ENCODE measurements at regions not wholly inside any gene's neighbourhood (a gene's known extent, or its start where the extent isn't known, plus 50 kb on each side); places are given as distances from the start of the nearest gene placed in this dataset.
A peak's percentile ranks its signal among the peaks of the same experiment; 100 is the strongest.

- no peak for DNase-seq (ENCODE audit: low spot score)
- in situ Hi-C loops (cut with HindIII; ENCODE audit: low sequenced_read_pairs): no loop called here
These were observed 1405.3 kb downstream of the SI start for GRCh38 chr3:163672954-163673353.

DNA sequence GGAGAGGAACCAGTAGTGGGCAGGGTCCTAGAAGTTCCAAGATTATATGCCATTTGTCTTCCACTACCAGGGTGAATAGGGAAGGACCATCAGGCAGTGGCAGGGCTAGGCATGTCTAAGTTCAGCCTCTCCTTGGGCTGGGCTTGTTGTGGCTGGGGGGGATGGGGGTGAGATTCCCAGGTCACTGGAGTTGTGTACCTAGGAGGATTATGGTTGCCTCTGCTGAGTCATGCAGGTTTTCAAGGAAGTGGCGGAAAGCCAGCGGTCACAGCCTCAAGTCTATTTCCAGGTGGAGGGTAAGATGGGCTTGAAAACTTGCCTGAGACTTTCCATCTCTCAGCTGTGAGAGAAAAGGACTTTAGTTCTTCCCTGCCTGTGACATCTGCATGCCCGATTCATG is 1407.1 kb downstream of the SI start:
- in situ Hi-C loops (cut with HindIII; ENCODE audit: low sequenced_read_pairs): no loop called here
- DNase-seq (ENCODE audit: low spot score): no peak

DNA sequence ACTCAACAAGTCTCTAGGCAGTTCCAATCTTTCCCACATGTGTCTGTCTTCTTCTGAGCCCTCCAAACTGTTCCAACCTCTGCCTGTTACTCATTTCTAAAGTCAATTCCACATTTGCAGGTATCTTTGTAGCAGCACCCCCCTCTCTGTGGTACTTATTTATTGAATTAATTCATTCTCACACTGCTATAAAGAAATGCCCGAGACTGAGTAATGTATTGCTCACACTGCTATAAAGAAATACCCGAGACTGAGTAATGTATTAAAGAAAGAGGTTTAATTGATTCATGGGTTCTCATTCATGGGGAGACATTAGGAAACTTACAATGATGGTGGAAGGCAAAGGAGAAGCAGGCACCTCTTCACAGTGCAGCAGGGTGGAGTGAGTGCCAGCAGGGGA is 1413.8 kb downstream of the SI start:
- in situ Hi-C loops (cut with HindIII; ENCODE audit: low sequenced_read_pairs): no loop called here
- no peak for DNase-seq (ENCODE audit: low spot score)

GRCh38 chr3:163657088-163657487 is 1421.2 kb downstream of the SI start:
- in situ Hi-C loops (cut with HindIII; ENCODE audit: low sequenced_read_pairs): no loop called here
- no peak for DNase-seq (ENCODE audit: low spot score)

DNA sequence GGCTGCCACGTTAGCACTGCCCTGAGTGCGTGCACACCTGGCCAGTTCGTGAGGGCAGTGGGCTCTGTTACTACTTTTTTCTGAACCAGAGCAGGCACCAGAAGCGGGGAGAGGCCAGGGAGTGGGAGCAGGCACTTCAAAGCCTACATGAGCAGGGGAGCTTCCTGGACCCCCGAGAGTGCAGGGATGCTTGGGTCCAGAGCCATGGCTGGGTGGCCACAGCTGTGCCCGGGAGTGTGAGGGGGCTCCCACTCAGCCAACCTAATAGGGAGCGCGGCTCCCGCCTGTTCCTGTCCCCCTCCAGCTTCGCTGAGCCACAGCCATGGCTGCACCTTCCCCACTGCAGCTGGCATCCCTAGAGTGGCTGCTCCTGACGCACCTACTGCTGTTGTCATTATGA is 1423.3 kb downstream of the SI start:
- no peak for DNase-seq (ENCODE audit: low spot score)
- in situ Hi-C loops (cut with HindIII; ENCODE audit: low sequenced_read_pairs): no loop called here

DNA sequence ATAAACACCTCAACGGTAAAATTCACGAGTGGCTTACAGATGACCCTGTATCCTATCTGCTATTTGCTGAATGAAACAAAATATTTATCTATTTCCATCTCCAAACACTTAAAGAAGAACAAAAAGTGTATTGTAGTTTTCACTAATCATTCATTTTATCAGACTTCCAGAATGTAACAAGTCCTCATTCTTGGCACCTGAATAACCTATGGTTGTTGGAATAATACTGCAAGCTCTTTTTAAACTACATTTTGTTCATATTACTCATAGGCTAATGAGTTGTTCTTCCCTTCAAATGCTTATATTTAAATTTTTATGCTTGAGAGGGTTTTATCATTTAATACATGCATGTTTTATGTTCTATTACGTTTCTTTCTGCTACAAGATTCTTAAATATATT is 1434.1 kb downstream of the SI start:
- in situ Hi-C loops (cut with HindIII; ENCODE audit: low sequenced_read_pairs): no loop called here
- DNase-seq (ENCODE audit: low spot score): no peak

GRCh38 chr3:163632722-163633121 is 1445.6 kb downstream of the SI start:
- DNase-seq (ENCODE audit: low spot score): no peak
- in situ Hi-C loops (cut with HindIII; ENCODE audit: low sequenced_read_pairs): no loop called here

DNA sequence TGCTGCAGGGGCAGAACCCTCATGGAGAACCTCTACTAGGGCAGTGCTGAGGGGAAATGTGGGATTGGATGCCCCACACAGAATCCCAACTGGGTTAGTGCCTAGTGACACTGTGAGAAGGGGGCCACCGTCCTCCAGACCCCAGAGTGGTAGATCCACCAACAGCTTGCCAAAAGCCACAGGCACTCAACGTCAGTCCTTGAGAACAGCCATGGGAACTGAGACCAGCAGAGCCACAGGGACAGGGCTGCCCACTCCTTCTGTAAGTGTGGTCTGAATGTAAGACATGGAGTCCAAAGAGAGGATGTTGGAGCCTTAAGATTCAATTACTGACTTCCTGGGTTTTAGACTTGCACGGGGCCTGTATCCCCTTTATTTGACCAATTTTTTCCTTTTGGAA is 1451.5 kb downstream of the SI start:
- DNase-seq (ENCODE audit: low spot score): no peak
- in situ Hi-C loops (cut with HindIII; ENCODE audit: low sequenced_read_pairs): no loop called here

DNA sequence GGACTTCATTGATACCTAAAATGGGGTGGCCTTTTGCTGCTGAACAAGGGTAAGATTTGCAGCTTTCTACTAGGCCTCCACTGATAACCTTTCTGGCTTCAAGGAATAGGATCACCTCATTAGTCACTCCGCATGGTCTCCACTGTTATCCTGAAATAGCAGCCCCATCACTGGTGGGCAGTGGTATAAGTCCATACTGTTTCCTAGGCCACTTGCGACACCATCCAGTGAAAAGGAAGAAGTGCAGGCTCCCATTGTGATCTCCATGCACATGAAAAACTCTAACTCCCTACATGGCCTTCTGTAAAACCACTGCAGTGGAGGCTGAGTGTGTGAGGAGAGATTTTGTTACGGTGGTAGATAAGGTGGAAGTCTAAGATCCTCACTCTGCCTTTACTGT is 1455.9 kb downstream of the SI start:
- in situ Hi-C loops (cut with HindIII; ENCODE audit: low sequenced_read_pairs): no loop called here
- peak; percentile 3 for DNase-seq (ENCODE audit: low spot score)

DNA sequence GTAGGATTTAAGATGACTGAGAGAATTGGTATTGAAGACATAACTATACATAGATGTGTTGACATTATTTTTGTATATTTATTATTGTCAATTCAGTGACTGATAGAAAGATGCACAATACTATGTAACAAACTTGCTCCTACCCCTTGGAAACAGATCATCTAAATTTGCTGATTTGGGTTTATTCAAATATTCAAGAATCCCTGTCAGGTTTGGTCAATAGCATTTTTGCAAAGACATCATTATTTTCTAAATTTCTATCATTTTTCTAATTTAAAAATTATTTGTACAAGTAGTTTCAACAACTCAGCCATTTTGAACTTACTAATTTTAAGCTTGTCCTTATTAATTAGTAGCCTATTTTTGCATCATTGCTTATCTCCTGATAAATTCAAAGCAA is 1463.4 kb downstream of the SI start:
- no peak for DNase-seq (ENCODE audit: low spot score)
- in situ Hi-C loops (cut with HindIII; ENCODE audit: low sequenced_read_pairs): no loop called here

DNA sequence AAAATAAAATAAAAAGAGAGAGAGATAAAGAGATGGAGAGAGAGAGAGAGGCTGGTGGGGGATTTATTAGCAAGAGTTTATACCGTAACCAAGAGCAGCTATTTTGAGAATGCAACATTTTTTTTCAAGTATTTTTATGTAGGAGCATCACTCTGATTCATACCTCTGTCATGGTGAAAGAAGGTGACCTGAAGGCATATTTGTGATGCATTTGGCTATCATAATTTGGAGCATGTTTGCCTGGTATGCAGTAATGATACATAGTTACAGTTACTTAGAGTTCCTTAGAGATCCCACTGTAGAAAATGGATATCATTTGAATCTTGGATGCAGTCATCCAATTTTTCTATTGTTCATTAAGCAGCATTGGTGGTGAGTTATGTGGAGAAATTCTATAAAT is 1472.4 kb downstream of the SI start:
- in situ Hi-C loops (cut with HindIII; ENCODE audit: low sequenced_read_pairs): no loop called here
- no peak for DNase-seq (ENCODE audit: low spot score)

GRCh38 chr3:163601426-163601825 is 1476.9 kb downstream of the SI start:
- DNase-seq (ENCODE audit: low spot score): no peak
- in situ Hi-C loops (cut with HindIII; ENCODE audit: low sequenced_read_pairs): no loop called here

GRCh38 chr3:163587342-163587741 is 1491.0 kb downstream of the SI start:
- in situ Hi-C loops (cut with HindIII; ENCODE audit: low sequenced_read_pairs): no loop called here
- no peak for DNase-seq (ENCODE audit: low spot score)

DNA sequence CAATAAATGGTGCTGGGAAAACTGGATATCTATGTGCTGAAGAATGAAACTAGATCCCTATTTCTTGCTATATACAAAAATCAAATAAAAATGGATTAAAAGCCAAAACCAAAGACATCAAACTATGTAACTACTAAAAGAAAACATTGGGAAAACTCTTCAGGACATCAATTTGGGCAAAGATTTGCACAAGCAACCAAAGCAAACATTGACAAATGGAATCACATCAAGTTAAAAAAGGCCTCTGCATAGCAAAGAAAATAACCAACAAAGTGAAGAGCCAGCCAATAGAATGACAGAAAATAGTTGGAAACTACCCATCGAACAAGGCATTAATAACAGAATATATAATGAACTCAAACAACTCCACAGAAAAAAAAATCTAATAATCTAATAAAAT is 1495.3 kb downstream of the SI start:
- no peak for DNase-seq (ENCODE audit: low spot score)
- in situ Hi-C loops (cut with HindIII; ENCODE audit: low sequenced_read_pairs): no loop called here

DNA sequence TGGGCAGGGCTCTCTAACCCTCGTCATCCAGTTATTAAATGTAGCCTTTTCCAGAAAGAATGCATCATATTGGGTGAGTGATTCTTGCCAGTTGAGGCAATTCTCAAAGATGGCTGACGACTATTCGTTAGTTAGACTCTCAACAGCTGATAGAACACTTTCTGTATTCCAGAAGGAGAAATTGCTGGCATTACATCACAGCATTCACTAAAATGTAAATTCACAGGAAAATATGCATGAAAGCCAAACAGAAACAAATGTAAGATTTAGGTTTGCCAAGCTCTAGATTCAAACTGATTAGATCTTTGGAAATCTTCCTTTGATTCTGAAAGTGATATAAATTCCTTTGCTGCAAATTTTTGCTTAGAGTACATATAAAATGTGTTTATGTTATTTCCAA is 1501.0 kb downstream of the SI start:
- DNase-seq (ENCODE audit: low spot score): no peak

GRCh38 chr3:163576314-163576713 is 1502.0 kb downstream of the SI start:
- DNase-seq (ENCODE audit: low spot score): no peak
- in situ Hi-C loops (cut with HindIII; ENCODE audit: low sequenced_read_pairs): no loop called here

More for the DNA sequence above, 1501.0 kb downstream of the SI start:
- in situ Hi-C loops (cut with HindIII; ENCODE audit: low sequenced_read_pairs): no loop called here

- no peak for DNase-seq (ENCODE audit: low spot score)
- in situ Hi-C loops (cut with HindIII; ENCODE audit: low sequenced_read_pairs): no loop called here
These were observed 1505.0 kb downstream of the SI start for GRCh38 chr3:163573324-163573723.

- in situ Hi-C loops (cut with HindIII; ENCODE audit: low sequenced_read_pairs): no loop called here
- DNase-seq (ENCODE audit: low spot score): no peak
These were observed 1505.4 kb downstream of the SI start for GRCh38 chr3:163572856-163573255.

DNA sequence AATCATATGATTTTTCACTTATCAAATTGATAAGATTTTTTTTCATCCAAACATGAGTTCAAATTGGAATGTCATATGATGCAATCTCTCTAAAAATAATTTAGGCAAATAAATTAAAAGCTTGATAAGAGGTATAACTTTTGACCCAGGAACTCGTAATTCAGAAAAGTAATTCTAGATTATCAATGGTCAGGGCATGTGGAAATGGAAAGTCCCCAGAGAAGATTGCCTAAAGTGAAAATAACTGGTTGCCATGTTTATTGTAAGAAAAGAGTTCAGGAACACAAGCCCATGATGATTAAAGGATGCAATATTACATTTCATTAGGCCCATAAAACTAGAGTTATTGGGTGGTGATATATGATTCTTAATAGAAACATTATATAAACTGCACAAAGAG is 1514.8 kb downstream of the SI start:
- in situ Hi-C loops (cut with HindIII; ENCODE audit: low sequenced_read_pairs): no loop called here
- DNase-seq (ENCODE audit: low spot score): no peak

DNA sequence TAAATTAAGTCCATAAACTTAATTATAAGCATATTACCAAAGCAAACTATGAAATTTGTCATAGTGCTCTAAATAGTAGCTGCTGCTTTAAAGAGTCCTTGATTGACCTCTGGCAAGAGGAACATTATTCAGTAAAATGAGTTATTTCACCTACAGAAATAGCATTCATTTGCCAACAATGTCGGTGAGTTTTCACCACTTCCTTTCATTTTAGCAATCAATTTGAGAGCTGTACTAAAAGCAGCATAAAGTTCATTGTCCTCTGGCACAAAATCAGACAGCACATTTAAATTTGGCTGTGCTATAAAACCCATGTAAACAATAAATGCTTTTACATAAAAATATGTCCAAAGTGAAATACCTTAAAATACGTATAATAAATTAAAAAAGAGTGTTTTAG is 1515.7 kb downstream of the SI start:
- no peak for DNase-seq (ENCODE audit: low spot score)
- in situ Hi-C loops (cut with HindIII; ENCODE audit: low sequenced_read_pairs): no loop called here

DNA sequence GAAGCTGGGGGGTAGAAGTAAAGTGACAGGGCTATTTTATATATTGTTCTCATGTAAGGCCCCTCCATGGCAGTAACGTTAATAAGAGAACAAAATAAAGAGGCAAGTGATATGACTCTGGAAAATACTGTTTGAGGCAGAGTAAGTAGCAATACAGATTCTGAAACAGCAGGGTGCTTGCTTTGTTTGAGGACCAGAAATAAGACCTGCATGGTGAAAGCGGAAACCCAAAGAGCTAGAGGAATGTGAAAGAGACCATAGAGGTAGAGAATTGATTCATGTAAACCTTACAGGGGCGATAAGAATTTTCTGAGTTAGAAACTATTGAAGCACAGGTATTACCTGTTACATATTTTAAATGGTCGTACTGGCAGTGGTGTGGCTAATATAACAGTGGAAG is 1517.1 kb downstream of the SI start:
- in situ Hi-C loops (cut with HindIII; ENCODE audit: low sequenced_read_pairs): no loop called here
- DNase-seq (ENCODE audit: low spot score): no peak

- no peak for DNase-seq (ENCODE audit: low spot score)
- in situ Hi-C loops (cut with HindIII; ENCODE audit: low sequenced_read_pairs): no loop called here
These were observed 1517.8 kb downstream of the SI start for GRCh38 chr3:163560459-163560858.
